Kidney (tissue), 13 donors: ENCODE measurements at regions not wholly inside any gene's neighbourhood (a gene's known extent, or its start where the extent isn't known, plus 50 kb on each side); places are given as distances from the start of the nearest gene placed in this dataset.
"Not testable (repeated sequence)": the region's sequence is repeated elsewhere in the genome, so short reads cannot be mapped to it uniquely, and the experiment has no call there.

Source experiments
- DNase-seq, 5 donors: peaks; one replicate each; pipeline ENCODE4 v3.0.0-alpha.2; 2013 to 2020
- FAIRE-seq: peaks from 2 replicates; lab custom pipeline; 2012; peaks lifted over from hg19 to GRCh38; lab: Jason Lieb, UNC
- H3K27ac ChIP-seq, 2 donors: one replicate each; pipeline ENCODE4 v1.7.0; 2013; ENCODE audit warnings: low read depth in 2 of 2, low read length in 2 of 2, inconsistent platforms in 1 of 2
- H3K27me3 ChIP-seq: one replicate; pipeline ENCODE4 v1.7.1; 2013; ENCODE audit warnings: low read length, inconsistent platforms; ENCODE audit not compliant: control insufficient read depth, insufficient read depth
- H3K36me3 ChIP-seq, 3 donors: one replicate each; pipeline versions ENCODE4 v1.7.0 to v1.7.1; 2013; ENCODE audit warnings: low read length in 3 of 3, control low read depth in 1 of 3, inconsistent platforms in 1 of 3; ENCODE audit not compliant: insufficient read depth in 3 of 3, control insufficient read depth in 2 of 3
- H3K4me1 ChIP-seq, 3 donors: one replicate each; pipeline versions ENCODE4 v1.7.0 to v1.7.1; 2013; ENCODE audit warnings: low read length in 3 of 3, inconsistent platforms in 1 of 3, low read depth in 1 of 3; ENCODE audit not compliant: control insufficient read depth in 2 of 3, insufficient read depth in 2 of 3
- H3K4me3 ChIP-seq, 3 donors: one replicate each; pipeline versions ENCODE4 v1.7.0 to v1.8.1; 2013; ENCODE audit warnings: low read length in 3 of 3, control low read depth in 1 of 3, inconsistent platforms in 1 of 3
- H3K9ac ChIP-seq, 3 donors: one replicate each; pipeline versions ENCODE4 v1.7.0 to v1.7.1; 2013; ENCODE audit warnings: low read length in 3 of 3, control low read depth in 1 of 3, inconsistent platforms in 1 of 3
- H3K9me3 ChIP-seq, 3 donors: one replicate each; pipeline versions ENCODE4 v1.7.0 to v1.7.1; 2013; ENCODE audit warnings: low read length in 3 of 3, control low read depth in 1 of 3, inconsistent platforms in 1 of 3; ENCODE audit not compliant: control insufficient read depth in 2 of 3, insufficient read depth in 1 of 3
- intact Hi-C: fragments of 100-400 bp; cut with DNase I; formaldehyde crosslinking; loops from one replicate; pipeline ENCODE4 v1.11.1; 2022
- TF ChIP-seq, protein P1 (sequence below): IDR thresholded peaks from 3 replicates; pipeline ENCODE4 v1.5.1; 2012; ENCODE audit warnings: mild to moderate bottlenecking, moderate library complexity, borderline replicate concordance; ENCODE audit not compliant: insufficient read depth; ENCODE audit errors: extremely low read depth
- donor health status: control.
- donor health status: control.
- donor health status: control.
- donor health status: control.
- donor health status: control.
- donor health status: DM: yes; HTN: yes; CAD: no.
- donor health status: Normal renal cell carcinoma (clear cell type).

DNA sequence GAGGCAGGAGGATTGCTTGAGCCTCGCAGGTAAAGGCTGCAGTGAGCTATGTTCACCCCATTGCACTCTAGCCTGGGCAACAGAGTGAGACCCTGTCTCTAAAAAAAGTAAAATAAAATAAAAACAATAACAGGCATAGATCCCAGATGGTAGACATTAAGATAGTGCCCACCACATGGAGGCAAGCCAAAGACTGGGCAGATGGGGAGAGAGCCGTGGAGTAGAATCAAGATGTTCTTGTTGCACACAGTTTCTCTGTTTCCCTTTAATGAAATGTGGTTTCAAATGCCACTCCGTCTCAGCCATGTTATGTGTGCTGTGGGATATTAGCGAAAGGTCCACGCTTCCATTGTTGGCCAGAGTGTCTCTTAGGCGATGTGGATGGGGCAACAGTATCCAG is 63.8 kb upstream of the TBL1X start:
- Histone ChIP-seq H3K4me3 (no peak overlapping the region), H3K27me3 (no peaks in the 10 kb centered on the region), H3K9me3 (peaks cover 0 to 2% (median 0%) of the 10 kb centered on the region in 3 donors), H3K36me3 (no peaks in the 10 kb centered on the region), H3K27ac (no peak overlapping the region), H3K9ac (no peak overlapping the region), H3K4me1 (no peaks in the 10 kb centered on the region)
- TF ChIP-seq, protein P1, sequence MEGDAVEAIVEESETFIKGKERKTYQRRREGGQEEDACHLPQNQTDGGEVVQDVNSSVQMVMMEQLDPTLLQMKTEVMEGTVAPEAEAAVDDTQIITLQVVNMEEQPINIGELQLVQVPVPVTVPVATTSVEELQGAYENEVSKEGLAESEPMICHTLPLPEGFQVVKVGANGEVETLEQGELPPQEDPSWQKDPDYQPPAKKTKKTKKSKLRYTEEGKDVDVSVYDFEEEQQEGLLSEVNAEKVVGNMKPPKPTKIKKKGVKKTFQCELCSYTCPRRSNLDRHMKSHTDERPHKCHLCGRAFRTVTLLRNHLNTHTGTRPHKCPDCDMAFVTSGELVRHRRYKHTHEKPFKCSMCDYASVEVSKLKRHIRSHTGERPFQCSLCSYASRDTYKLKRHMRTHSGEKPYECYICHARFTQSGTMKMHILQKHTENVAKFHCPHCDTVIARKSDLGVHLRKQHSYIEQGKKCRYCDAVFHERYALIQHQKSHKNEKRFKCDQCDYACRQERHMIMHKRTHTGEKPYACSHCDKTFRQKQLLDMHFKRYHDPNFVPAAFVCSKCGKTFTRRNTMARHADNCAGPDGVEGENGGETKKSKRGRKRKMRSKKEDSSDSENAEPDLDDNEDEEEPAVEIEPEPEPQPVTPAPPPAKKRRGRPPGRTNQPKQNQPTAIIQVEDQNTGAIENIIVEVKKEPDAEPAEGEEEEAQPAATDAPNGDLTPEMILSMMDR, result no peak
- no peak for DNase-seq
- intact Hi-C loops, result no loop called here
- FAIRE-seq, result no peak

DNA sequence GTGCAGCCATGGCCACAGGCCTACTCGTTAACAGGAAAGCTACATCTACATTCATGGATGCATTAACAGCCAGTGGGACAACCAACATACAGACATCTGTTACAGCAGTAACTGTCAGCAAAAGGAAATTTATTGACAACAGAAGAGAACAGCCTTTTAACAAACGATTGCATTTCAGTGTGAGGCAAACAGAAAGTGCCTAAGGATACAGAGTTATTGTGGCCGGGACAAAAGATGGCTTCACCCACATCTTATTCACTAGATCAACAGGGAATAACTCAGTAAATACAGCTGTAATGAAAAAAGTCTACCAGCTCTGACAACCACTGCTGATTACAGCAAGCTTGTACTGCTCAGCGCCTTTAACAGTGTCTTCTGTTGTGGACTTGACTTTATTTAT is 61.5 kb upstream of the TBL1X start:
- H3K9me3 ChIP-seq, result peaks cover 0 to 2% (median 0%) of the 10 kb centered on the region in 3 donors
- no peak overlapping the region for H3K4me3 ChIP-seq
- no peaks in the 10 kb centered on the region for H3K36me3 ChIP-seq
- no peaks in the 10 kb centered on the region for H3K27me3 ChIP-seq
- intact Hi-C loops, result no loop called here
- H3K4me1 ChIP-seq, result no peaks in the 10 kb centered on the region
- no peak overlapping the region for H3K9ac ChIP-seq
- DNase-seq, result peak in 1 of 5 donors; percentile 16
- TF ChIP-seq, protein P1, result no peak
- FAIRE-seq, result no peak
- H3K27ac ChIP-seq, result no peak overlapping the region

DNA sequence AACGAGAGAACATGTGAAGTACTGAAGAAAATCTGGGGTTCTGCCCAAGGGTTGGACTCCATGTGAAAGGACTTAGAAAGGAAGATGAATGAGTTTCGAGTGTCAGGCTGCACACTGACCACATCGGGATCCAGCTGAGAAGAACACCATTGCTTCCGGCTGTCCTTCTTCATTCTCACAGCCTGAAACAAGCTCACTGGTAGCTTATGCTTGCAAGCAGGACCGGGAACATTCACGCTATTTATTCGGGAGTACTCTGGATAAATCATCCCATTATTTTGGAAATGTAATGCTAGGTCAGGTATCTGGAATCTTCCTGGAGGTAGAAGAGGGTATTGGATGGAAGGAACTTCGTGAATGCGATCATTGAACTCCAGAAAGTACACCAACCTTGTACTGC is 59.2 kb upstream of the TBL1X start:
- FAIRE-seq (peak; percentile 39), DNase-seq (peak in 2 of 5 donors; percentile 14 to 33)
- H3K4me3 ChIP-seq, result peak overlapping the region in 1 of 3 donors; percentile 36
- H3K27ac ChIP-seq, H3K36me3 ChIP-seq, H3K4me1 ChIP-seq, intact Hi-C loops, H3K27me3 ChIP-seq, H3K9ac ChIP-seq, H3K9me3 ChIP-seq: not testable (repeated sequence)

DNA sequence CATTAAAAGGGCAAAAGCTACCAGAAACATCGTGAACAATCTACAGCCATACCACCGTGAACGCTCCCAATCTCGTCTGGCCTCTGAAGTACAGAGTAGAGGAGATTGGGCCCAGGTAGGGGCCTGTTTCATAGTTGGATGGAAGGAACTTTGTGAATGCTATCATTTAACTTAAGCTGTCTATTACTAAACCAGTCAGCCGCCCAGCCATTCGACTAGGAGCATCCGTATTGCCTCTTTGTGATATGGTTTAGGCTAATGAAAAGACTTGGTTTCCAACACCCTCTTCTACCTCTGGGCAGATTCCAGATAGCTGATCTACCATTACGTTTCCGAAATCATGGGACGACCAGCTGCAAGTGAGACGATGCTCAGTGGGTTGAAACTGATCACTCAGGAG is 54.0 kb upstream of the TBL1X start:
- not testable (repeated sequence) for DNase-seq

DNA sequence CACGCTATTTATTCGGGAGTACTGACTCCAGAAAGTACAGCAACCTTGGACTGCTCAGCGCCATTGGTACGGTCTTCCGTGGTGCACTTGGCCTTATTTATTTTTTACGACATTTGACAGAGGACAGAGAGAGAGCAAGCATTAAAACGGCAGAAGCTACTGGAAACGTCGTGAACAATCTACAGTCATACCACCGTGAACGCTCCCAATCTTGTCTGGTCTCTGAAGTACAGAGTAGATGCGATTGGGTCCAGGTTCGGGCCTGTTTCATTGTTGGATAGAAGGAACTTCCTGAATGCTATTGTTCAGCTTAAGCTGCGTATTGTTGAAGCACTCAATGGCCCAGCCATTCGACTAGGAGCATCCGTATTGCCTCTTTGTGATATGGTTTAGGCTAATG is 53.2 kb upstream of the TBL1X start:
- H3K27me3 ChIP-seq, H3K4me3 ChIP-seq, FAIRE-seq, H3K27ac ChIP-seq, H3K4me1 ChIP-seq, DNase-seq, H3K9ac ChIP-seq, intact Hi-C loops, H3K9me3 ChIP-seq, H3K36me3 ChIP-seq: not testable (repeated sequence)

More for the DNA sequence above, 54.0 kb upstream of the TBL1X start:
- H3K27ac ChIP-seq, H3K36me3 ChIP-seq, FAIRE-seq, H3K4me1 ChIP-seq, H3K9ac ChIP-seq, intact Hi-C loops, H3K9me3 ChIP-seq, H3K4me3 ChIP-seq, H3K27me3 ChIP-seq: not testable (repeated sequence)
